HCT116 (cell line): ENCODE measurements at regions not wholly inside any gene's neighbourhood (a gene's known extent, or its start where the extent isn't known, plus 50 kb on each side); places are given as distances from the start of the nearest gene placed in this dataset.

Source experiments
- CTCF ChIP-seq, 3 experiments: fragments of 200-600 bp in 1 of 3; sonication (generic) in 1 of 3; IDR thresholded peaks in 2 of 3; conservative IDR thresholded peaks in 1 of 3; 2 replicates each; pipeline ENCODE4 v1.5.1; 2012 to 2017; ENCODE audit warnings: low read depth in 2 of 3, low read length in 2 of 3, antibody characterized with exemption in 1 of 3, borderline replicate concordance in 1 of 3, control low read depth in 1 of 3, mild to moderate bottlenecking in 1 of 3, mixed read lengths in 1 of 3, mixed run types in 1 of 3, moderate library complexity in 1 of 3; ENCODE audit not compliant: insufficient read depth in 1 of 3
- EGR1 ChIP-seq: IDR thresholded peaks from 2 replicates; pipeline ENCODE4 v1.6.1; 2012; ENCODE audit warnings: low read depth
- EZH2 ChIP-seq: fragments of 200-600 bp; sonication (generic); IDR thresholded peaks from 2 replicates; pipeline ENCODE4 v1.6.1; 2017; ENCODE audit warnings: antibody characterized with exemption, mixed run types
- MAX ChIP-seq: IDR thresholded peaks from 2 replicates; pipeline ENCODE4 v1.6.1; 2012
- POLR2AphosphoS5 ChIP-seq: IDR thresholded peaks from 2 replicates; pipeline ENCODE4 v1.6.1; 2011; ENCODE audit warnings: mild to moderate bottlenecking, low read depth, low read length, moderate library complexity
- REST ChIP-seq: IDR thresholded peaks from 2 replicates; pipeline ENCODE4 v1.6.1; 2012; ENCODE audit warnings: low read depth
- YY1 ChIP-seq: IDR thresholded peaks from 2 replicates; pipeline ENCODE4 v1.6.1; 2011; ENCODE audit warnings: low read length, low read depth, moderate library complexity, mild to moderate bottlenecking; ENCODE audit not compliant: insufficient replicate concordance; ENCODE audit errors: extremely low read depth
- ZBTB33 ChIP-seq: IDR thresholded peaks from 2 replicates; pipeline ENCODE4 v1.6.1; 2011; ENCODE audit warnings: mild to moderate bottlenecking, low read length, moderate library complexity; ENCODE audit not compliant: insufficient replicate concordance; ENCODE audit errors: extremely low read depth

- TF ChIP-seq CTCF (IDR thresholded peaks at IDR 0.05 in 2 of 3, conservative IDR thresholded peaks at IDR 0.05 in 1 of 3; ENCODE audit: borderline replicate concordance in 1 of 3, insufficient read depth in 1 of 3, low read depth in 2 of 3, low read length in 2 of 3), result peak; percentile 69 to 99 (median 94)
- TF ChIP-seq YY1, result no peak
- TF ChIP-seq REST, result no peak
- no peak for TF ChIP-seq MAX
- no peak for TF ChIP-seq ZBTB33
- no peak for TF ChIP-seq POLR2AphosphoS5
- no peak for TF ChIP-seq EZH2
- TF ChIP-seq EGR1, result no peak
Measured at GRCh38 chr5:72611118-72611730, 104.0 kb upstream of the ZNF366 start.
